Endothelial cell of umbilical vein (primary cell): ENCODE measurements at regions not wholly inside any gene's neighbourhood (a gene's known extent, or its start where the extent isn't known, plus 50 kb on each side); places are given as distances from the start of the nearest gene placed in this dataset.

Experiments used
- BruUV-seq: library from RNA; stranded (reverse); fragments of 400-500 nt; replicated peaks from 2 replicates; lab custom pipeline; 2021; lab: Mats Ljungman, UMichigan
- CTCF ChIA-PET: fragments of 300-600, 350-600 bp; sonication (Branson Sonifier 250); formaldehyde crosslinking; loops from one replicate; lab custom pipeline; 2021; ENCODE audit warnings: antibody characterized with exemption, inconsistent platforms; lab: Charles Lee
- POLR2A ChIA-PET: fragments of 300-600, 350-600 bp; sonication (Branson Sonifier 250); formaldehyde crosslinking; loops from one replicate; lab custom pipeline; 2021; ENCODE audit warnings: antibody characterized with exemption, inconsistent platforms; lab: Charles Lee
- DNase-seq: peaks from one replicate; pipeline ENCODE4 v3.0.0-alpha.2; 2011; ENCODE audit warnings: low read depth, low spot score
- FAIRE-seq: peaks from 2 replicates; lab custom pipeline; 2011; peaks lifted over from hg19 to GRCh38; lab: Jason Lieb, UNC
- H2AFZ ChIP-seq: 2 replicates; pipeline ENCODE4 v1.6.0; 2012; ENCODE audit warnings: low read depth, low read length, control low read depth, inconsistent platforms
- H3K27ac ChIP-seq: 2 replicates; pipeline ENCODE4 v1.5.1; 2011; ENCODE audit warnings: low read depth, mild to moderate bottlenecking, control low read depth, low read length, moderate library complexity; ENCODE audit not compliant: insufficient read depth
- H3K27me3 ChIP-seq, 2 experiments: 2 replicates each; pipeline versions ENCODE4 v1.6.0 to v1.6.1; 2011; ENCODE audit warnings: low read length in 2 of 2, mixed read lengths in 1 of 2; ENCODE audit not compliant: control insufficient read depth in 2 of 2, insufficient read depth in 2 of 2
- H3K36me3 ChIP-seq, 2 experiments: 2 replicates in 1 of 2; 3 replicates in 1 of 2; pipeline ENCODE4 v1.5.1; 2011; ENCODE audit warnings: low read length in 2 of 2, mild to moderate bottlenecking in 1 of 2, moderate library complexity in 1 of 2; ENCODE audit not compliant: control insufficient read depth in 2 of 2, insufficient read depth in 2 of 2; ENCODE audit errors: extremely low read depth in 1 of 2
- H3K4me1 ChIP-seq: 3 replicates; pipeline ENCODE4 v1.5.1; 2011; ENCODE audit warnings: mild to moderate bottlenecking, low read length; ENCODE audit not compliant: control insufficient read depth, insufficient read depth; ENCODE audit errors: extremely low read depth
- H3K4me2 ChIP-seq: 2 replicates; pipeline ENCODE4 v1.6.1; 2011; ENCODE audit warnings: low read length, control low read depth, mixed read lengths; ENCODE audit not compliant: insufficient read depth
- H3K4me3 ChIP-seq, 3 experiments: fragments of 200-600 bp in 1 of 3; sonication (generic), shearing (Covaris generic) in 1 of 3; replicated peaks in 1 of 3; 2 replicates each; pipeline ENCODE4 v1.5.1; 2011 to 2016; ENCODE audit warnings: control low read depth in 3 of 3, low read length in 3 of 3, mild to moderate bottlenecking in 2 of 3, inconsistent platforms in 1 of 3, low read depth in 1 of 3, moderate library complexity in 1 of 3; ENCODE audit not compliant: insufficient read depth in 1 of 3
- H3K79me2 ChIP-seq: 2 replicates; pipeline ENCODE4 v1.6.0; 2012; ENCODE audit warnings: low read length, inconsistent platforms; ENCODE audit not compliant: control insufficient read depth, insufficient read depth
- H3K9ac ChIP-seq: replicated peaks from 2 replicates; pipeline ENCODE3; 2011; ENCODE audit warnings: low read length, control low read depth; ENCODE audit not compliant: insufficient read depth; ENCODE audit errors: extremely low read depth
- H3K9me1 ChIP-seq: replicated peaks from 3 replicates; pipeline ENCODE4 v1.6.0; 2011; ENCODE audit warnings: mild to moderate bottlenecking, low read length; ENCODE audit not compliant: control insufficient read depth, insufficient read depth; ENCODE audit errors: extremely low read depth
- H3K9me3 ChIP-seq: replicated peaks from 2 replicates; pipeline ENCODE4 v1.5.1; 2012; ENCODE audit warnings: low read length, inconsistent platforms; ENCODE audit not compliant: control insufficient read depth, insufficient read depth
- H4K20me1 ChIP-seq: replicated peaks from 2 replicates; pipeline ENCODE3; 2011; ENCODE audit warnings: mild to moderate bottlenecking, low read length; ENCODE audit not compliant: control insufficient read depth, insufficient read depth; ENCODE audit errors: extremely low read depth
- EZH2 ChIP-seq: IDR thresholded peaks from 2 replicates; pipeline ENCODE4 v1.6.1; 2012; ENCODE audit warnings: borderline replicate concordance, low read depth, mild to moderate bottlenecking, moderate library complexity, low read length, inconsistent platforms; ENCODE audit not compliant: severe bottlenecking
- FOS ChIP-seq: IDR thresholded peaks from 2 replicates; pipeline ENCODE4 v1.6.1; 2011; ENCODE audit warnings: mild to moderate bottlenecking, low read length, moderate library complexity, borderline replicate concordance; ENCODE audit not compliant: insufficient read depth
- GATA2 ChIP-seq: IDR thresholded peaks from 2 replicates; pipeline ENCODE4 v1.7.0; 2011; ENCODE audit warnings: low read depth, mild to moderate bottlenecking, moderate library complexity, mixed read lengths, low read length; ENCODE audit not compliant: insufficient read length, insufficient read depth
- JUN ChIP-seq: IDR thresholded peaks from 2 replicates; pipeline ENCODE4 v1.6.1; 2011; ENCODE audit warnings: borderline replicate concordance, low read depth; ENCODE audit not compliant: insufficient read length, insufficient read depth
- MYC ChIP-seq: IDR thresholded peaks from one replicate; pipeline ENCODE4 v1.6.1; 2011; ENCODE audit warnings: mild to moderate bottlenecking, low read depth, low read length
- POLR2A ChIP-seq: IDR thresholded peaks from 2 replicates; pipeline ENCODE4 v1.6.1; 2012; ENCODE audit warnings: low read depth, mild to moderate bottlenecking, control low read depth, low read length
- POLR2AphosphoS5 ChIP-seq: IDR thresholded peaks from 2 replicates; pipeline ENCODE4 v1.6.1; 2012; ENCODE audit warnings: low read depth, mild to moderate bottlenecking, control low read depth, low read length, moderate library complexity; ENCODE audit not compliant: insufficient read depth
- dilution Hi-C: fragments of 300-500 bp; cut with MboI; formaldehyde crosslinking; loops from one replicate; pipeline ENCODE4 v1.15.0; 2019; ENCODE audit warnings: low sequenced_read_pairs; ENCODE audit not compliant: extremely low pct_ligation_motif_present
- intact Hi-C: fragments of 100-400 bp; cut with micrococcal nuclease; formaldehyde crosslinking; loops from one replicate; pipeline ENCODE4 v1.10.0; 2022
- TF ChIP-seq, protein P1 (sequence below): IDR thresholded peaks from 2 replicates; pipeline ENCODE4 v1.6.1; 2011; ENCODE audit not compliant: insufficient read depth, insufficient read length
- TF ChIP-seq, protein P2 (sequence below), 2 donors: IDR thresholded peaks; 1 replicate in 1 of 2; 2 replicates in 1 of 2; pipeline ENCODE4 v1.5.1; 2011; ENCODE audit warnings: low read length in 2 of 2, mild to moderate bottlenecking in 2 of 2, moderate library complexity in 2 of 2, control low read depth in 1 of 2, inconsistent platforms in 1 of 2, low read depth in 1 of 2; ENCODE audit not compliant: insufficient read depth in 1 of 2; ENCODE audit errors: extremely low read depth in 1 of 2

DNA sequence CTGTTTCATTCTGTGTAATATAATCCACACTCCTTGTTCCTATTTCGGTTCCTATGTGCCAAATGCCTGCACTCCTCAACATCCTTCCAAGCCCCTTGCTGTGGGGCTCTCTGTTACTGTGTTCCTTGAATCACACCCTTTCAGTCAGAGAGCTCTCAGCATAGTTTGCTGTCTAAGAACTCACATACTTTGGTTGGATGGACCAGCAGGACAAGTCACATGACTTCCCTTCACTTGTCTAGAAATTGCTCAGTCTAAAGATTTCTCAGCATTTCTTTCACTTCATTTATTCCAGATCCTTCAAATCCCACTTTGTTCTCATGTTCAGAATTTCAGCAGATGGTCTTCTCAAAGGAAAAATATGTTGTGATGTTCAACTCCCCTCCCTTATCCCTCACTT is 203.5 kb upstream of the PFN2 start:
- no peak for TF ChIP-seq MYC
- TF ChIP-seq POLR2AphosphoS5, result no peak
- TF ChIP-seq, protein P1, sequence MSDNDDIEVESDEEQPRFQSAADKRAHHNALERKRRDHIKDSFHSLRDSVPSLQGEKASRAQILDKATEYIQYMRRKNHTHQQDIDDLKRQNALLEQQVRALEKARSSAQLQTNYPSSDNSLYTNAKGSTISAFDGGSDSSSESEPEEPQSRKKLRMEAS, result no peak
- no peak for TF ChIP-seq POLR2A
- TF ChIP-seq JUN, result no peak
- TF ChIP-seq EZH2, result no peak
- TF ChIP-seq, protein P2, sequence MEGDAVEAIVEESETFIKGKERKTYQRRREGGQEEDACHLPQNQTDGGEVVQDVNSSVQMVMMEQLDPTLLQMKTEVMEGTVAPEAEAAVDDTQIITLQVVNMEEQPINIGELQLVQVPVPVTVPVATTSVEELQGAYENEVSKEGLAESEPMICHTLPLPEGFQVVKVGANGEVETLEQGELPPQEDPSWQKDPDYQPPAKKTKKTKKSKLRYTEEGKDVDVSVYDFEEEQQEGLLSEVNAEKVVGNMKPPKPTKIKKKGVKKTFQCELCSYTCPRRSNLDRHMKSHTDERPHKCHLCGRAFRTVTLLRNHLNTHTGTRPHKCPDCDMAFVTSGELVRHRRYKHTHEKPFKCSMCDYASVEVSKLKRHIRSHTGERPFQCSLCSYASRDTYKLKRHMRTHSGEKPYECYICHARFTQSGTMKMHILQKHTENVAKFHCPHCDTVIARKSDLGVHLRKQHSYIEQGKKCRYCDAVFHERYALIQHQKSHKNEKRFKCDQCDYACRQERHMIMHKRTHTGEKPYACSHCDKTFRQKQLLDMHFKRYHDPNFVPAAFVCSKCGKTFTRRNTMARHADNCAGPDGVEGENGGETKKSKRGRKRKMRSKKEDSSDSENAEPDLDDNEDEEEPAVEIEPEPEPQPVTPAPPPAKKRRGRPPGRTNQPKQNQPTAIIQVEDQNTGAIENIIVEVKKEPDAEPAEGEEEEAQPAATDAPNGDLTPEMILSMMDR (IDR thresholded peaks at IDR 0.05; ENCODE audit: extremely low read depth in 1 of 2, insufficient read depth in 1 of 2, low read depth in 1 of 2, low read length in 2 of 2), result no peak
- TF ChIP-seq GATA2, result no peak
- TF ChIP-seq FOS, result no peak
- no peak for DNase-seq
- Histone ChIP-seq H3K4me3 (no peak overlapping the region), H4K20me1 (no peaks in the 10 kb centered on the region), H3K4me1 (no peaks in the 10 kb centered on the region), H3K27me3 (peaks cover 14 to 34% of the 10 kb centered on the region in 2 experiments), H2AFZ (no peak overlapping the region), H3K9me3 (no peaks in the 10 kb centered on the region), H3K36me3 (no peaks in the 10 kb centered on the region), H3K9ac (no peak overlapping the region), H3K4me2 (no peak overlapping the region), H3K79me2 (no peaks in the 10 kb centered on the region), H3K27ac (no peak overlapping the region), H3K9me1 (no peaks in the 10 kb centered on the region)
- intact Hi-C loops (no loop called here), dilution Hi-C loops (no loop called here)
- BruUV-seq, result no TSS peak
- no peak for FAIRE-seq
- ChIA-PET CTCF (interaction anchor here (2.8 kb wide), 1 partner anchor 10 kb away, joined by 13 read pairs; no protein-coding TSS in a partner anchor), POLR2A (no interaction called here)
